ENCODE measurements at regions not wholly inside any gene's neighbourhood (a gene's known extent, or its start where the extent isn't known, plus 50 kb on each side); places are given as distances from the start of the nearest gene placed in this dataset.

DNA sequence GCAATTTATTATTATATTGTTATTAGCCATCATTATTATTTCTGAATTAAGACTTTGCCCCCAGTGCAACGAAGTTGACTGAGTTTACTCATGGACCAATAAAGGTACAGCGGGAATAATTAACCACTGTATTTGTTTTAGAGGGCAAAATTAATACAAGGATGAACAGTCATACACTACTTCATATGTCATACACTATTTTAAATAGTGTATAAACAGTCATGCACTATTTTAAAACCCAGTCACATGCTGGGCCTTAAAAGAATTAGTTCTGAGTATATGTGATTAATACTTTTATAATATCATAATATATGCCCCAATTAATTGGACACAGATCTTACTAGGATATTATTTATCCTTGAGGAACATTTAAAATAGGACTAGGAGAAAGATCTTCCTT lies 125.3 kb upstream of the NANOGP8 start:
- TF ChIP-seq EZH2 (IDR thresholded peaks at IDR 0.05; ENCODE audit: low read depth, unreplicated experiment): no peak
- TF ChIP-seq, protein P1, sequence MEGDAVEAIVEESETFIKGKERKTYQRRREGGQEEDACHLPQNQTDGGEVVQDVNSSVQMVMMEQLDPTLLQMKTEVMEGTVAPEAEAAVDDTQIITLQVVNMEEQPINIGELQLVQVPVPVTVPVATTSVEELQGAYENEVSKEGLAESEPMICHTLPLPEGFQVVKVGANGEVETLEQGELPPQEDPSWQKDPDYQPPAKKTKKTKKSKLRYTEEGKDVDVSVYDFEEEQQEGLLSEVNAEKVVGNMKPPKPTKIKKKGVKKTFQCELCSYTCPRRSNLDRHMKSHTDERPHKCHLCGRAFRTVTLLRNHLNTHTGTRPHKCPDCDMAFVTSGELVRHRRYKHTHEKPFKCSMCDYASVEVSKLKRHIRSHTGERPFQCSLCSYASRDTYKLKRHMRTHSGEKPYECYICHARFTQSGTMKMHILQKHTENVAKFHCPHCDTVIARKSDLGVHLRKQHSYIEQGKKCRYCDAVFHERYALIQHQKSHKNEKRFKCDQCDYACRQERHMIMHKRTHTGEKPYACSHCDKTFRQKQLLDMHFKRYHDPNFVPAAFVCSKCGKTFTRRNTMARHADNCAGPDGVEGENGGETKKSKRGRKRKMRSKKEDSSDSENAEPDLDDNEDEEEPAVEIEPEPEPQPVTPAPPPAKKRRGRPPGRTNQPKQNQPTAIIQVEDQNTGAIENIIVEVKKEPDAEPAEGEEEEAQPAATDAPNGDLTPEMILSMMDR (conservative IDR thresholded peaks at IDR 0.05; ENCODE audit: low read depth in 2 of 2): no peak
